NCI-H1930 (cell line): ENCODE measurements at regions not wholly inside any gene's neighbourhood (a gene's known extent, or its start where the extent isn't known, plus 50 kb on each side); places are given as distances from the start of the nearest gene placed in this dataset.

Experiments
- DNase-seq, 2 experiments: peaks; one replicate each; lab custom pipeline; 2025; lab: John Stamatoyannopoulos, UW

- no peak for DNase-seq
Observed at GRCh38 chr6:44500074-44500473, 112.6 kb downstream of the CDC5L start.

GRCh38 chr6:44503471-44503870 is 116.0 kb downstream of the CDC5L start:
- DNase-seq = no peak

- DNase-seq = no peak
Observed at GRCh38 chr6:44504301-44504791, 116.8 kb downstream of the CDC5L start.

GRCh38 chr6:44505751-44506150 is 118.2 kb downstream of the CDC5L start:
- no peak for DNase-seq

GRCh38 chr6:44507014-44507413 is 119.5 kb downstream of the CDC5L start:
- no peak for DNase-seq

- no peak for DNase-seq
Observed at GRCh38 chr6:44508646-44509045, 121.1 kb downstream of the CDC5L start.

- no peak for DNase-seq
Observed at GRCh38 chr6:44511126-44511525, 123.6 kb downstream of the CDC5L start.

GRCh38 chr6:44512868-44513741 is 125.6 kb downstream of the CDC5L start:
- no peak for DNase-seq

GRCh38 chr6:44514085-44514484 is 126.6 kb downstream of the CDC5L start:
- no peak for DNase-seq

GRCh38 chr6:44514576-44515193 is 127.2 kb downstream of the CDC5L start:
- DNase-seq = no peak

- DNase-seq = no peak
Observed at GRCh38 chr6:44522871-44523270, 135.4 kb downstream of the CDC5L start.

GRCh38 chr6:44524476-44525227 is 137.1 kb downstream of the CDC5L start:
- DNase-seq = no peak

- DNase-seq = no peak
Observed at GRCh38 chr6:44525761-44526351, 138.3 kb downstream of the CDC5L start.

GRCh38 chr6:44527181-44527580 is 139.7 kb downstream of the CDC5L start:
- DNase-seq = no peak

GRCh38 chr6:44527583-44528369 is 140.3 kb downstream of the CDC5L start:
- no peak for DNase-seq

GRCh38 chr6:44528370-44528644 is 140.8 kb downstream of the CDC5L start:
- DNase-seq = no peak

- DNase-seq = no peak
Observed at GRCh38 chr6:44528716-44529115, 141.2 kb downstream of the CDC5L start.

GRCh38 chr6:44529146-44529905 is 141.8 kb downstream of the CDC5L start:
- no peak for DNase-seq

GRCh38 chr6:44530209-44530909 is 142.9 kb downstream of the CDC5L start:
- DNase-seq = no peak

GRCh38 chr6:44530910-44531234 is 143.4 kb downstream of the CDC5L start:
- no peak for DNase-seq
